Esophagus muscularis mucosa (tissue), 3 donors: ENCODE measurements at regions not wholly inside any gene's neighbourhood (a gene's known extent, or its start where the extent isn't known, plus 50 kb on each side); places are given as distances from the start of the nearest gene placed in this dataset.

Experiments
- CTCF ChIP-seq, 3 experiments: fragments of 200-600 bp in 2 of 3; fragments of 450-650 bp in 1 of 3; sonication (generic) in 2 of 3; IDR thresholded peaks; one replicate each; pipeline ENCODE4 v1.5.1; 2017 to 2019; ENCODE audit warnings: antibody characterized with exemption in 3 of 3, mild to moderate bottlenecking in 2 of 3, moderate library complexity in 1 of 3
- POLR2A ChIP-seq: fragments of 450-650 bp; IDR thresholded peaks from one replicate; pipeline ENCODE4 v1.6.1; 2017; ENCODE audit warnings: antibody characterized with exemption, moderate library complexity, mild to moderate bottlenecking, low read depth
- POLR2AphosphoS5 ChIP-seq, 2 donors: sonication (generic); formaldehyde crosslinking; IDR thresholded peaks; one replicate each; pipeline ENCODE4 v1.6.1; 2017; ENCODE audit warnings: antibody characterized with exemption in 2 of 2

- TF ChIP-seq CTCF (IDR thresholded peaks at IDR 0.05) (no peak), POLR2A (no peak), POLR2AphosphoS5 (IDR thresholded peaks at IDR 0.05) (no peak)
Observed at GRCh38 chr6:66638099-66638498, 931.1 kb upstream of the EYS start.
